H9 (cell line): ENCODE measurements at regions not wholly inside any gene's neighbourhood (a gene's known extent, or its start where the extent isn't known, plus 50 kb on each side); places are given as distances from the start of the nearest gene placed in this dataset.

ENCODE experiments used
- DNase-seq: peaks from one replicate; pipeline ENCODE4 v3.0.0-alpha.2; 2017
- H2AFZ ChIP-seq: one replicate; pipeline ENCODE4 v1.6.1; 2013; ENCODE audit warnings: mild to moderate bottlenecking, low read length, control low read depth, moderate library complexity
- H2AK5ac ChIP-seq: 2 replicates; pipeline ENCODE4 v1.6.1; 2013; ENCODE audit warnings: low read length, control low read depth, mixed read lengths; ENCODE audit not compliant: insufficient read length
- H2BK120ac ChIP-seq: one replicate; pipeline ENCODE4 v1.6.1; 2013; ENCODE audit warnings: low read depth, mild to moderate bottlenecking, low read length, control low read depth, inconsistent platforms; ENCODE audit not compliant: poor library complexity, severe bottlenecking
- H2BK12ac ChIP-seq: 2 replicates; pipeline ENCODE4 v1.6.1; 2013; ENCODE audit warnings: low read length, control low read depth, mixed read lengths, low read depth; ENCODE audit not compliant: insufficient read length
- H2BK15ac ChIP-seq: 2 replicates; pipeline ENCODE4 v1.6.1; 2013; ENCODE audit warnings: low read depth, low read length, control low read depth
- H2BK20ac ChIP-seq: one replicate; pipeline ENCODE4 v1.6.1; 2013; ENCODE audit warnings: low read depth, mild to moderate bottlenecking, low read length, control low read depth, inconsistent platforms; ENCODE audit not compliant: poor library complexity, severe bottlenecking
- H2BK5ac ChIP-seq: 2 replicates; pipeline ENCODE4 v1.6.1; 2013; ENCODE audit warnings: low read length, control low read depth, mixed read lengths; ENCODE audit not compliant: insufficient read length
- H3K14ac ChIP-seq: 2 replicates; pipeline ENCODE4 v1.6.1; 2013; ENCODE audit warnings: low read length, control low read depth; ENCODE audit not compliant: insufficient read depth
- H3K18ac ChIP-seq: 2 replicates; pipeline ENCODE4 v1.6.1; 2013; ENCODE audit warnings: low read depth, mild to moderate bottlenecking, mixed read lengths, low read length, control low read depth; ENCODE audit not compliant: insufficient read length
- H3K23ac ChIP-seq: 2 replicates; pipeline ENCODE4 v1.6.1; 2013; ENCODE audit warnings: low read length, control low read depth, mixed read lengths, low read depth; ENCODE audit not compliant: insufficient read length
- H3K23me2 ChIP-seq: 2 replicates; pipeline ENCODE4 v1.6.1; 2013; ENCODE audit warnings: low read depth, mild to moderate bottlenecking, mixed read lengths, low read length, control low read depth; ENCODE audit not compliant: insufficient read length, poor library complexity, severe bottlenecking
- H3K27ac ChIP-seq: 2 replicates; pipeline ENCODE4 v1.5.1; 2013; ENCODE audit warnings: low read length, control low read depth, mixed read lengths, low read depth; ENCODE audit not compliant: insufficient read length
- H3K27me3 ChIP-seq: 2 replicates; pipeline ENCODE4 v1.6.1; 2013; ENCODE audit warnings: low read length, control low read depth, inconsistent platforms; ENCODE audit not compliant: insufficient read depth
- H3K4ac ChIP-seq: 2 replicates; pipeline ENCODE4 v1.6.1; 2013; ENCODE audit warnings: low read depth, mild to moderate bottlenecking, control low read depth, inconsistent platforms, low read length, moderate library complexity
- H3K4me1 ChIP-seq: 2 replicates; pipeline ENCODE4 v1.6.1; 2013; ENCODE audit warnings: low read length, control low read depth, inconsistent platforms; ENCODE audit not compliant: insufficient read depth
- H3K4me2 ChIP-seq: 2 replicates; pipeline ENCODE4 v1.6.1; 2013; ENCODE audit warnings: low read length, control low read depth, mixed read lengths; ENCODE audit not compliant: insufficient read length, insufficient read depth
- H3K56ac ChIP-seq: 2 replicates; pipeline ENCODE4 v1.6.1; 2013; ENCODE audit warnings: low read depth, mild to moderate bottlenecking, mixed read lengths, low read length, control low read depth; ENCODE audit not compliant: insufficient read length
- H3K79me1 ChIP-seq: 2 replicates; pipeline ENCODE4 v1.6.1; 2013; ENCODE audit warnings: low read depth, mild to moderate bottlenecking, moderate library complexity, low read length, control low read depth, inconsistent platforms; ENCODE audit not compliant: insufficient read depth, poor library complexity, severe bottlenecking
- H3K79me2 ChIP-seq: 2 replicates; pipeline ENCODE4 v1.6.1; 2013; ENCODE audit warnings: low read length, control low read depth, inconsistent platforms; ENCODE audit not compliant: insufficient read depth
- H3K9ac ChIP-seq: 2 replicates; pipeline ENCODE4 v1.6.1; 2013; ENCODE audit warnings: low read length, control low read depth, mixed read lengths; ENCODE audit not compliant: insufficient read length; ENCODE audit errors: extremely low read depth
- H3K9me3 ChIP-seq: one replicate; pipeline ENCODE4 v1.6.1; 2013; ENCODE audit warnings: low read depth, low read length, inconsistent platforms; ENCODE audit not compliant: control insufficient read depth
- H3T11ph ChIP-seq: one replicate; pipeline ENCODE4 v1.6.1; 2013; ENCODE audit warnings: mild to moderate bottlenecking, low read length, control low read depth, inconsistent platforms
- H4K20me1 ChIP-seq: one replicate; pipeline ENCODE4 v1.6.1; 2013; ENCODE audit not compliant: control insufficient read depth, insufficient read length, insufficient read depth
- H4K5ac ChIP-seq: 2 replicates; pipeline ENCODE4 v1.6.1; 2013; ENCODE audit warnings: low read depth, mild to moderate bottlenecking, mixed read lengths, low read length, control low read depth; ENCODE audit not compliant: insufficient read length
- H4K8ac ChIP-seq: replicated peaks from 2 replicates; pipeline ENCODE4 v1.6.1; 2013; ENCODE audit warnings: low read length, control low read depth, mixed read lengths, low read depth; ENCODE audit not compliant: insufficient read length
- H4K91ac ChIP-seq: 2 replicates; pipeline ENCODE4 v1.6.1; 2013; ENCODE audit warnings: low read depth, mild to moderate bottlenecking, moderate library complexity, mixed read lengths, low read length, control low read depth; ENCODE audit not compliant: insufficient read length
- H3K27ac Mint-ChIP-seq, 3 experiments: 2 replicates in 2 of 3; 3 replicates in 1 of 3; pipeline ENCODE4 v1.8.0; 2020 to 2021; ENCODE audit warnings: mixed read lengths in 3 of 3, mild to moderate bottlenecking in 1 of 3, moderate library complexity in 1 of 3
- H3K27me3 Mint-ChIP-seq: 2 replicates; pipeline ENCODE4 v1.8.0; 2021; ENCODE audit warnings: low read depth, mild to moderate bottlenecking, moderate library complexity, mixed read lengths
- H3K36me3 Mint-ChIP-seq, 3 experiments: 2 replicates in 2 of 3; 3 replicates in 1 of 3; pipeline ENCODE4 v1.8.0; 2020 to 2021; ENCODE audit warnings: low read depth in 3 of 3, mixed read lengths in 3 of 3; ENCODE audit not compliant: insufficient read depth in 1 of 3
- H3K4me1 Mint-ChIP-seq, 2 experiments: 2 replicates each; pipeline ENCODE4 v1.8.0; 2020; ENCODE audit warnings: mixed read lengths in 2 of 2
- H3K4me3 Mint-ChIP-seq, 2 experiments: 2 replicates in 1 of 2; 3 replicates in 1 of 2; pipeline ENCODE4 v1.8.0; 2020 to 2021; ENCODE audit warnings: mild to moderate bottlenecking in 2 of 2, mixed read lengths in 2 of 2, moderate library complexity in 1 of 2
- H3K9me3 Mint-ChIP-seq, 2 experiments: 2 replicates in 1 of 2; 3 replicates in 1 of 2; pipeline ENCODE4 v1.8.0; 2020; ENCODE audit warnings: mild to moderate bottlenecking in 2 of 2, mixed read lengths in 2 of 2, moderate library complexity in 1 of 2
- CTCF ChIP-seq: fragments of 200-600 bp; sonication (generic); conservative IDR thresholded peaks from 3 replicates; pipeline ENCODE4 v1.8.0; 2021; ENCODE audit warnings: antibody characterized with exemption, mild to moderate bottlenecking
- WGBS: extraction: QIAGEN DNeasy Blood & Tissue Kit; methylation state at CpG from one replicate; pipeline ENCODE4 v1.1.7; 2013; ENCODE audit warnings: missing lambda C conversion rate, low lambda C conversion rate, mixed read lengths; ENCODE audit not compliant: insufficient read length; ENCODE audit errors: extremely low coverage; 5-methylcytosine and 5-hydroxymethylcytosine counted together

- DNase-seq, result no peak
- Histone ChIP-seq H3K18ac (no peak overlapping the region), H4K91ac (no peak overlapping the region), H3K23ac (no peak overlapping the region), H4K8ac (no peak overlapping the region), H4K5ac (no peak overlapping the region), H2BK5ac (no peak overlapping the region), H2BK120ac (no peak overlapping the region), H3K14ac (no peak overlapping the region), H3K79me1 (no peaks in the 10 kb centered on the region), H3K4me2 (no peak overlapping the region), H2AFZ (no peak overlapping the region), H3K23me2 (no peaks in the 10 kb centered on the region), H3K56ac (no peak overlapping the region), H3K4me1 (no peaks in the 10 kb centered on the region), H3K27me3 (no peaks in the 10 kb centered on the region), H3K79me2 (no peaks in the 10 kb centered on the region), H2BK12ac (no peak overlapping the region), H4K20me1 (no peaks in the 10 kb centered on the region), H3K4ac (no peak overlapping the region), H2BK15ac (no peak overlapping the region), H2AK5ac (no peak overlapping the region), H3K9ac (no peak overlapping the region), H2BK20ac (no peak overlapping the region), H3T11ph (no peak overlapping the region), H3K27ac (no peak overlapping the region), H3K9me3 (peaks cover 35% of the 10 kb centered on the region)
- H3K27me3 Mint-ChIP-seq, result peaks cover 5% of the 10 kb centered on the region; the same call in 1 of the 2 replicates
- no peaks in the 10 kb centered on the region for H3K4me1 Mint-ChIP-seq
- H3K9me3 Mint-ChIP-seq, result peaks cover 68 to 81% of the 10 kb centered on the region in 2 experiments
- no peak overlapping the region for H3K27ac Mint-ChIP-seq
- TF ChIP-seq CTCF, result no peak
- H3K4me3 Mint-ChIP-seq, result no peak overlapping the region; a peak in 1 of 5 replicates
- peaks cover 0 to 17% (median 10%) of the 10 kb centered on the region in 3 experiments; a peak in 5 of 7 replicates for H3K36me3 Mint-ChIP-seq
- no CpG with 5 or more reads among the region's 59 CpGs for WGBS
Measured at GRCh38 chr7:64099656-64100531, 54.7 kb downstream of the ZNF727 start.
